COLO668 (cell line): ENCODE measurements at regions not wholly inside any gene's neighbourhood (a gene's known extent, or its start where the extent isn't known, plus 50 kb on each side); places are given as distances from the start of the nearest gene placed in this dataset.

Experiments used
- DNase-seq: peaks from one replicate; lab custom pipeline; 2025; ENCODE audit not compliant: unreplicated experiment; lab: John Stamatoyannopoulos, UW

DNA sequence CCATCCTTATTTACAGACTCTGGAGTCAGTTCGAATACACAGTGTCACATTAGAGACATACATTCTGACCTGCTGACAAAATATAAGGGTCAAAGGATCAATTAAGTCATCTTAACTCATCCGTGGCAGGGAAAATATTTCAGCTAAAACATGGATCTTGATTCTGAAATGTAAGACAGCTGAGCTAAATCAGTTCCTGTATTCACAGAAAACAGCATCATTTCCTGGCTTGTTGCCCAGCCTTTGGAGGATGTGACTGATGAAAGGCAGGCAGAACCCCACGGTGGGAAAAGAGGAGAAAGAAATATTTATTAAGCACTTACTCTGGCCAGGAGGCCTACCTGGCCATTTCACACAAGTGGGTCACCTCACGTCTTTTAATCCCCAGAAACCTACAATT lies 101.9 kb downstream of the GAS2L3 start:
- DNase-seq = peak; percentile 46

- DNase-seq = no peak
Observed at GRCh38 chr12:100681074-100681473, 107.6 kb downstream of the GAS2L3 start.

- DNase-seq = no peak
Observed at GRCh38 chr12:100682178-100682577, 108.7 kb downstream of the GAS2L3 start.

- no peak for DNase-seq
Observed at GRCh38 chr12:100687686-100688085, 106.9 kb upstream of the ANO4 start.

GRCh38 chr12:100688451-100688864 lies 106.1 kb upstream of the ANO4 start:
- DNase-seq = no peak

DNA sequence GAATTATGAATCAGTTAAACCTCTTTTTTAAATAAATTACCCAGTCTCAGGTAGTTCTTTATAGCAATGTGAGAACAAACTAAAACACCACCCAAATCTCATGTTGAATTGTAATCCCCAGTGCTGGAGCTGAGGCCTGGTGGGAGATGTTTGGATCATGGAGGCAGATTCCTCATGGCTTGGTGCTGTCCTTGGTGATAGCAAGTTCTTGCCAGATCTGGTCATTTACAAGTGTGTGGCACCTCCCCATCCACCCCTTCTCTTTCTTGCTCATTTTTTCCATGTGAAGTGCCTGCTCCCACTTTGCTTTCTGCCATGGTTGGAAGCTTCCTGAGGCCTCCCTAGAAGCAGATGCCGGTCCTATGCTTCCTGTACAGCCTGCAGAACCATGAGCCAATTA lies 102.1 kb upstream of the ANO4 start:
- no peak for DNase-seq

DNA sequence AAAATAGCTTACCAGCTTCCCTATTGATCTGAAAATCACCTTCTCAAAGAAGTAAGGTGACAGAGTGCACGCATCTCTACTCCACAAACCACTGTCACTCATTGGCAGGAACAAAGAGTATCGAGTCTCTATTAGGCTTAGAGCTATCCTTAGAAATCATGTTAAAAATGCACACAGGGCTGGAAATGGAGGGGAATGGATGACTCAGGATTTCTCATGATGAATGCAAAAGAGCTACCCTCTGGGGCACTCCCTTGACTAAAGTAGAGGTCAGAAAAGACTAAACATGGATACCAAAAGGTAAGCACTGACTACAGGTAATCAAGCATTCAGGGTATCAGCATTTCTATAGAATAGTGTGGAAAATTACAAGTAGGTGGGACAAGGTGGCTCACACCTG lies 96.1 kb upstream of the ANO4 start:
- DNase-seq = no peak

DNA sequence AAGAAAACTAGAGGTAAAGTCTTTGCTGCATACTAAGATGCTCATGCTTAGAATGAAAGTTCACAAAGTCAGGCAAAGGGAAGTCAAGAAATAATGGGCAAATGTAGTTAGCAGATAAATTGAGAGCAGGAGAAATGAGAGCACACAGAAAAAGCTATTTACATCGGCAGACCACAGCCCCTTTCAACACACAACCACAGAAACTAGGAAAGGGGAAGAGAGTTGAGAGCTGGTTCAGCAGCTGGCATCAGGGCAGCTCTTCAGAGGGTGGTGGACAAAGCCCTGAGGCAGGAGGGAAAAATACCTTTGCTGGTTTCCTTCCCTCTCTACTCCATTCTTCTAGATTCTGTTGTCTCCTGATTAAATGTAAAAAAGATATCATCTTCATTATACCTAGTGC lies 95.4 kb upstream of the ANO4 start:
- no peak for DNase-seq

- DNase-seq = no peak
Observed at GRCh38 chr12:100703337-100703736, 91.2 kb upstream of the ANO4 start.

- DNase-seq = no peak
Observed at GRCh38 chr12:100703868-100704267, 90.7 kb upstream of the ANO4 start.

DNA sequence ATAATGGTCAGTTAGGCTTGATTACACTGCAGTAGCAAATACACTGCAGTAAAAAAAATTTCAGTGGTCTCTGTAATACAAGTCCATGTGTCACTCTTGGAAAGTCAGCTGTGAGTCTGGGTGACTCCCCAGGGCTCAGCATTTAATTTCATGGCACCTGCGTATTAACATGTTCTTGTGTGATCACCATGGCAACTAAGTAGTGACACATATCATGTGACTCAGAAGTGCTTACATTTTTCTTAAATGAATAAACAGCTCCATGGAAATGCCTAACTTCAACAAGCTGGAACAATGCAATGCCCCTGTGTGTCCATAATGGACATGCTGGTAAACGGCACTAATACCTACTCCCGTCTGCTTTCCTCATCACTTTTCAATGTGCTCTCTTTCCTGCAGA lies 88.5 kb upstream of the ANO4 start:
- peak; percentile 34 for DNase-seq

- no peak for DNase-seq
Observed at GRCh38 chr12:100708591-100708990, 86.0 kb upstream of the ANO4 start.

DNA sequence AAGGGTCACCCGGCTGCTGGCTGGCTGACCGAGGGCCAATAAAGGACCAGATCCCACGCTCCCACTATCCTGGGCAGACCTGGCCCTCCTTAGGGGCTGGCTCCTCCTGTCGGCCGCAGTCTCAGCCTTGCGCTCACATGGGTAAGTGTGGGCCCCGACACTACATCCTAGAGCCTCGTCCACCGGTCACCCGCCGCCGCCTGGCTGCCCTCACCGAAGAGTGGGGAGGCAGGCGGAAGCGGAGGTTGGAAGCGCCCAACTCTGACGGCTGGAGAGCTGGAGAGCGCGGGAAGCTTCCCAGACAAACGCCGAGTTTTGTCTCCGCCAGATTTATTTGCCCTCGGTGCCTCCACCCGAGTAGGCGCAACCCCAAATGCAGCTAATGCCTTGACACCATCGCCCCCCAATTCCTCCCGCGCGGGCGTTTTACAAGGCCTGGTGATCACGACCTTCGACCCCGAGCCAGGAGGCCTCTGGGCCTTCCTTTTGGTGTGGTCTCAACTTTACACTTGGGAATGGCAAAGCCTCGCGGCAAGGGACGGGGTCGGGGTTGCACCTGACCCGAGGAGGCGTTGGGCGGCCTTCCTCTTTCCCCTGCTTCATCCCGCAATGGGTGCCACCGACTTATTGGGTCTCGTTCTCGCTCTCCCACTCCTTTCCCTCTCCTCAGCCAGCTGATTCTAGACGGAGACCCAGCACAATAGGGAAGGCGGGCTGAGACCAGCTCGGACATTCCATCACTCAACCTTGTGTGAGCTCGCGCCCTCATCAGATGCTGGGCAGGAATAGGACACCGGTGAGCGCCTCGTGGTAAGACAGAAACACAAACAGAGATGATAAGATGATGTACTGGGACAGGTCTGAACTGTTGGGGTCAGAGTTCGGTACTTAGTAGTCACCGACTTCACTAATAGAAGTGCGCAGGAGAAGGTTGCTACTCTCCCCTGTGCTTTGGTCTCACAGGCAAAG lies 78.3 kb upstream of the ANO4 start:
- DNase-seq = no peak

DNA sequence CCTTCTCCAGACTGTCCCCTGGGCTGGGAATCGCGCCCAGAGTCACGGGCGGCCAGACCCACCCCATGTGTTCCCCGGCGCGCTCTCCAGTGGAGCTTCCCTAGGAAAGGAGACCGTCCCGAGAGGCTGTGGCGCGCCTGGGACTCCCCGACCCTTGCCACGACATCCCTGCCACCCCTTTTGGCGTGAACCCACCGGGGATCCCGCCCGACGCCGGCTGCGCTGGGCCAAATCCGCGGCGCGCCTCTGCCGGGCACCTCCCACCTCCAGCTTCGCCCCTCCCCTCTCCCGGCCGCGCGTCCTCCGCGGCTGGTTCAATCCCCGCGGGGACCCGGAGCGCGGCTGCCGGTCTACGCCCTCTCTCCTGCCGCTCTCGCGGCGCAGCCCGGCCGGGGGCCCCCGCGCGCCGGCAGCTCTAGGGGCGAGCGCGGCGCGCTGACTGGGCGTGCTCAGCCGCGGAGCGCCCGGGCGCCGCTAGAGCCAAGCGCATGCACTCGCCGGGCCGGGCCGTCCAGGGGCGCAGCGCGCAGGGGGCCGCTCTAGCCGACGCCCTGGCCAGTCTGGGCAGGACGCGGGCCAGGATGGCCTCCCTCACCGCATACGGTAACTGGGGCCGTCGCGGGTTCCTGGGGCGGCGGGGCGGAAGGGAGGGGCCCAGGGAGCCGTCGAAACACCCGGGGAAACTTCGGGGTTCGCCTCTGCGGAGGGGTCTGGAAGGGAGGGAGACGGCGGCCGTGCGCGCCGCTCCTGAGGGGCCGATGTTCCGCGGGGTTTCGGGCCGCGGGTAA lies 77.4 kb upstream of the ANO4 start:
- peak; percentile 76 for DNase-seq

DNA sequence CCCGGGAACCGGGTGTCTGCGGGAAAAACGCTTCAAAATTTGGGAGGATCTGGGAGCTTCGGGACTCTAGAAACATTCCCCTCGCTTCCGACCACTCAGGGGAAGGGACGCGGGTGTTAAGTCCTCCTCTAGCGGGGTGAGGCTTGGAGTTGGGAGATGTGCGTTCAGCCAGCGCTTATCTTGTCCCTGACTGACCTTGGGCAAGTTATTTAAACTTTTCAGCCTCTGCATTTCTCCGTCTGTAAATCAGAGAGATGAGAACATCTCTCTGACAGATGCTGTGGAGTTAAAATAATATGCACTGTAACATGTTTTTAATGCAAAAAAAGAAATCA lies 76.9 kb upstream of the ANO4 start:
- DNase-seq = no peak

GRCh38 chr12:100718187-100718586 lies 76.4 kb upstream of the ANO4 start:
- DNase-seq = no peak

DNA sequence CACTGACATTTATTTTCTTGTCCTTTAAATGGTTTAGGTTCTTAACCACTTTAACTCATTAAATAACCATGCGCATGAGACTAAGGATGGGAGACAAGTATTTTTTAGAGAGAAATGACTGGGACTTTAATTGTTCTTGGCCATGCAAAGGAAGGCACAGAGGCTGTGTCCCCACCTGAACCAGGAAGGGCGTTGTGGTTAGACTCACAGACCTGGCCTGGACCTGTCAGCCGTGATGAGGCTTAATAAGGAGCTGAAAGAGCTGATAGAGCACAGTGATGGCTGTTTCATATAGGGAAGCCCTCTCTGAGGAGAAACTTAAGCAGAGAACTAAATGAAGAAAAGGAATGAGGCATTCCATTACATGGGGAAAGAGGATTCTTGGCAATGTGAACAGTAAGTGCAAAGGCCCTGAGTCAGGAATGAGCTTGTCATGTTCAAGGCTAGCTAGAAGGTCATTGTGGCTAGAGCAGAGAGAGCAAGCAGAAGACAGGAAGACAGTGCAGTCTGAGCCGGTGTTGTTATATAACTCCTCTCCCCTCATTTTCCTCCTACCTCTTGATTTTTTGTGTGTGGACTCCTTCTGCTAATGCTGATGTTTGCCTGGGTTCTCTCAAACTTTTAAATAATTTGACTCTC lies 74.4 kb upstream of the ANO4 start:
- no peak for DNase-seq

- no peak for DNase-seq
Observed at GRCh38 chr12:100721169-100721568, 73.4 kb upstream of the ANO4 start.

DNA sequence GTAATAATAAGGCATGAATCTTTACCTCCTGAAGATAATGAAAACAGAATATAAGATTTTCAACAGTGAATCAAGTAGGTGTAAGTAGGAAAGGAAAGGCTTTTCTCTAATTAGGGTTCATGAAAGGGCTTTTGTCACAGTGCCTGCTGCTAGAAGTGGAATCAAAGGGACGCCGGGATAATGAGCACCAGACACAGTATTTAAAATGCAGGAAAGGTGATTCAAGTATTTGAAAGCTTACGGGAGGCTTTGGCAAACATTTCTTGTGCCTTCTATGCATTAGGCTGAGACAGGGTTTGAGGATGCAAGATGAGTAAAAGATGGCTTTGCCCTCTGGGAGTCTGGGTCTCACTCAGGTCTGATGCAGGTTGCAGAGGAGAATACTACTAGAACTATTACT lies 70.5 kb upstream of the ANO4 start:
- DNase-seq = no peak

- peak; percentile 35 for DNase-seq
Observed at GRCh38 chr12:100733817-100734593, 60.6 kb upstream of the ANO4 start.

GRCh38 chr12:100737168-100737567 lies 57.4 kb upstream of the ANO4 start:
- DNase-seq = no peak
